ENCODE measurements at regions not wholly inside any gene's neighbourhood (a gene's known extent, or its start where the extent isn't known, plus 50 kb on each side); places are given as distances from the start of the nearest gene placed in this dataset.

- H3K4me3 ChIP-seq (ENCODE audit: low read length) = no peak overlapping the region
- no peak overlapping the region for H3K4ac ChIP-seq (ENCODE audit: low read depth, low read length)
- H2BK5ac ChIP-seq (ENCODE audit: low read length) = no peak overlapping the region
- no peak overlapping the region for H3K23ac ChIP-seq (ENCODE audit: low read length)
- H3K79me1 ChIP-seq (ENCODE audit: low read length) = no peaks in the 10 kb centered on the region
- DNase-seq = no peak
- no peak overlapping the region for H2BK15ac ChIP-seq (replicated peaks; ENCODE audit: low read depth)
- H2BK120ac ChIP-seq (ENCODE audit: low read depth, low read length) = no peak overlapping the region
- no peak overlapping the region for H3K4me2 ChIP-seq (ENCODE audit: low read length)
- H3K79me2 ChIP-seq (ENCODE audit: control insufficient read depth, insufficient read depth, low read length) = no peaks in the 10 kb centered on the region
- no peak overlapping the region for H4K5ac ChIP-seq (ENCODE audit: low read length)
- no peak overlapping the region for H3K9ac ChIP-seq (ENCODE audit: low read length)
- no peak overlapping the region for H3K18ac ChIP-seq (ENCODE audit: low read length)
- no peaks in the 10 kb centered on the region for H3K27me3 ChIP-seq (ENCODE audit: insufficient read depth, low read length, poor library complexity)
- H3K27ac ChIP-seq (ENCODE audit: low read depth, low read length) = no peak overlapping the region
- H3K56ac ChIP-seq (ENCODE audit: low read length) = no peak overlapping the region
- no peaks in the 10 kb centered on the region for H3K4me1 ChIP-seq (ENCODE audit: control insufficient read depth, low read depth, low read length)
- no CpG with 5 or more reads among the region's 3 CpGs for WGBS (ENCODE audit: extremely low coverage, insufficient coverage, low lambda C conversion rate)
- H2AK5ac ChIP-seq (ENCODE audit: low read length) = no peak overlapping the region
- no peaks in the 10 kb centered on the region for H3K36me3 ChIP-seq (ENCODE audit: control insufficient read depth, insufficient read depth, low read length)
- no peak overlapping the region for H4K8ac ChIP-seq (ENCODE audit: low read depth, low read length)
Observed at GRCh38 chr7:86008898-86009297, 634.8 kb upstream of the GRM3 start.

GRCh38 chr7:86006909-86007308, 636.8 kb upstream of the GRM3 start:
- Histone ChIP-seq H4K8ac (ENCODE audit: low read depth, low read length) (no peak overlapping the region), H3K9ac (ENCODE audit: low read length) (no peak overlapping the region)
- no CpG with 5 or more reads among the region's 2 CpGs for whole genome bisulfite sequencing (ENCODE audit: extremely low coverage, insufficient coverage, low lambda C conversion rate)

GRCh38 chr7:86002858-86003257, 640.9 kb upstream of the GRM3 start:
- Histone ChIP-seq H3K36me3 (ENCODE audit: control insufficient read depth, insufficient read depth, low read length) (no peaks in the 10 kb centered on the region), H3K27ac (ENCODE audit: low read depth, low read length) (no peak overlapping the region), H2BK120ac (ENCODE audit: low read depth, low read length) (no peak overlapping the region), H3K4me3 (ENCODE audit: low read length) (no peak overlapping the region), H3K4me2 (ENCODE audit: low read length) (no peak overlapping the region), H2BK15ac (replicated peaks; ENCODE audit: low read depth) (no peak overlapping the region), H3K27me3 (ENCODE audit: insufficient read depth, low read length, poor library complexity) (no peaks in the 10 kb centered on the region), H3K56ac (ENCODE audit: low read length) (no peak overlapping the region), H3K79me2 (ENCODE audit: control insufficient read depth, insufficient read depth, low read length) (no peaks in the 10 kb centered on the region), H3K4me1 (ENCODE audit: control insufficient read depth, low read depth, low read length) (no peaks in the 10 kb centered on the region), H3K23ac (ENCODE audit: low read length) (no peak overlapping the region), H3K18ac (ENCODE audit: low read length) (no peak overlapping the region), H3K9ac (ENCODE audit: low read length) (no peak overlapping the region), H3K79me1 (ENCODE audit: low read length) (no peaks in the 10 kb centered on the region), H2AK5ac (ENCODE audit: low read length) (no peak overlapping the region), H3K4ac (ENCODE audit: low read depth, low read length) (no peak overlapping the region), H4K8ac (ENCODE audit: low read depth, low read length) (no peak overlapping the region), H2BK5ac (ENCODE audit: low read length) (no peak overlapping the region), H4K5ac (ENCODE audit: low read length) (no peak overlapping the region)
- DNase-seq = no peak

More at GRCh38 chr7:86006909-86007308, 636.8 kb upstream of the GRM3 start:
- Histone ChIP-seq H3K56ac (ENCODE audit: low read length) (no peak overlapping the region), H3K27ac (ENCODE audit: low read depth, low read length) (no peak overlapping the region), H3K4me1 (ENCODE audit: control insufficient read depth, low read depth, low read length) (no peaks in the 10 kb centered on the region), H4K5ac (ENCODE audit: low read length) (no peak overlapping the region), H3K23ac (ENCODE audit: low read length) (no peak overlapping the region), H2BK5ac (ENCODE audit: low read length) (no peak overlapping the region), H2BK120ac (ENCODE audit: low read depth, low read length) (no peak overlapping the region), H3K4ac (ENCODE audit: low read depth, low read length) (no peak overlapping the region), H3K79me2 (ENCODE audit: control insufficient read depth, insufficient read depth, low read length) (no peaks in the 10 kb centered on the region), H3K4me2 (ENCODE audit: low read length) (no peak overlapping the region), H3K36me3 (ENCODE audit: control insufficient read depth, insufficient read depth, low read length) (no peaks in the 10 kb centered on the region), H2AK5ac (ENCODE audit: low read length) (no peak overlapping the region), H3K18ac (ENCODE audit: low read length) (no peak overlapping the region), H3K79me1 (ENCODE audit: low read length) (no peaks in the 10 kb centered on the region), H2BK15ac (replicated peaks; ENCODE audit: low read depth) (no peak overlapping the region), H3K27me3 (ENCODE audit: insufficient read depth, low read length, poor library complexity) (no peaks in the 10 kb centered on the region), H3K4me3 (ENCODE audit: low read length) (no peak overlapping the region)
- no peak for DNase-seq

GRCh38 chr7:85997515-85997914, 646.2 kb upstream of the GRM3 start:
- Histone ChIP-seq H3K4me1 (ENCODE audit: control insufficient read depth, low read depth, low read length) (no peaks in the 10 kb centered on the region), H3K4me2 (ENCODE audit: low read length) (no peak overlapping the region), H3K4ac (ENCODE audit: low read depth, low read length) (no peak overlapping the region), H3K27ac (ENCODE audit: low read depth, low read length) (no peak overlapping the region), H3K27me3 (ENCODE audit: insufficient read depth, low read length, poor library complexity) (no peaks in the 10 kb centered on the region), H3K9ac (ENCODE audit: low read length) (no peak overlapping the region), H3K79me1 (ENCODE audit: low read length) (no peaks in the 10 kb centered on the region), H3K23ac (ENCODE audit: low read length) (no peak overlapping the region), H2BK15ac (replicated peaks; ENCODE audit: low read depth) (no peak overlapping the region), H2AK5ac (ENCODE audit: low read length) (no peak overlapping the region), H4K8ac (ENCODE audit: low read depth, low read length) (no peak overlapping the region), H3K79me2 (ENCODE audit: control insufficient read depth, insufficient read depth, low read length) (no peaks in the 10 kb centered on the region), H3K36me3 (ENCODE audit: control insufficient read depth, insufficient read depth, low read length) (no peaks in the 10 kb centered on the region), H2BK5ac (ENCODE audit: low read length) (no peak overlapping the region), H3K4me3 (ENCODE audit: low read length) (no peak overlapping the region), H3K18ac (ENCODE audit: low read length) (no peak overlapping the region), H4K5ac (ENCODE audit: low read length) (no peak overlapping the region), H2BK120ac (ENCODE audit: low read depth, low read length) (no peak overlapping the region), H3K56ac (ENCODE audit: low read length) (no peak overlapping the region)
- DNase-seq = no peak

- Histone ChIP-seq H2AK5ac (ENCODE audit: low read length) (no peak overlapping the region), H3K36me3 (ENCODE audit: control insufficient read depth, insufficient read depth, low read length) (no peaks in the 10 kb centered on the region), H3K23ac (ENCODE audit: low read length) (no peak overlapping the region), H4K5ac (ENCODE audit: low read length) (no peak overlapping the region), H3K56ac (ENCODE audit: low read length) (no peak overlapping the region), H2BK15ac (replicated peaks; ENCODE audit: low read depth) (no peak overlapping the region), H3K9ac (ENCODE audit: low read length) (no peak overlapping the region), H2BK5ac (ENCODE audit: low read length) (no peak overlapping the region), H3K27ac (ENCODE audit: low read depth, low read length) (no peak overlapping the region), H3K79me1 (ENCODE audit: low read length) (no peaks in the 10 kb centered on the region), H3K27me3 (ENCODE audit: insufficient read depth, low read length, poor library complexity) (no peaks in the 10 kb centered on the region), H4K8ac (ENCODE audit: low read depth, low read length) (no peak overlapping the region), H2BK120ac (ENCODE audit: low read depth, low read length) (no peak overlapping the region), H3K4me1 (ENCODE audit: control insufficient read depth, low read depth, low read length) (no peaks in the 10 kb centered on the region), H3K4me2 (ENCODE audit: low read length) (no peak overlapping the region), H3K79me2 (ENCODE audit: control insufficient read depth, insufficient read depth, low read length) (no peaks in the 10 kb centered on the region), H3K18ac (ENCODE audit: low read length) (no peak overlapping the region), H3K4ac (ENCODE audit: low read depth, low read length) (no peak overlapping the region), H3K4me3 (ENCODE audit: low read length) (no peak overlapping the region)
- no CpG with 5 or more reads among the region's 3 CpGs for WGBS (ENCODE audit: extremely low coverage, insufficient coverage, low lambda C conversion rate)
- DNase-seq = no peak
Observed at GRCh38 chr7:85995101-85995500, 648.6 kb upstream of the GRM3 start.

- no peaks in the 10 kb centered on the region for H3K4me1 ChIP-seq (ENCODE audit: control insufficient read depth, low read depth, low read length)
- no peak overlapping the region for H2BK15ac ChIP-seq (replicated peaks; ENCODE audit: low read depth)
- H3K4me2 ChIP-seq (ENCODE audit: low read length) = no peak overlapping the region
- no peak overlapping the region for H3K4me3 ChIP-seq (ENCODE audit: low read length)
- no peak overlapping the region for H4K5ac ChIP-seq (ENCODE audit: low read length)
- no peak overlapping the region for H3K27ac ChIP-seq (ENCODE audit: low read depth, low read length)
- H3K23ac ChIP-seq (ENCODE audit: low read length) = no peak overlapping the region
- no peak overlapping the region for H4K8ac ChIP-seq (ENCODE audit: low read depth, low read length)
- no peaks in the 10 kb centered on the region for H3K27me3 ChIP-seq (ENCODE audit: insufficient read depth, low read length, poor library complexity)
- no peak overlapping the region for H2BK5ac ChIP-seq (ENCODE audit: low read length)
- no peak overlapping the region for H2BK120ac ChIP-seq (ENCODE audit: low read depth, low read length)
- H3K36me3 ChIP-seq (ENCODE audit: control insufficient read depth, insufficient read depth, low read length) = no peaks in the 10 kb centered on the region
- no peak for DNase-seq
- no peak overlapping the region for H3K4ac ChIP-seq (ENCODE audit: low read depth, low read length)
- no peak overlapping the region for H3K56ac ChIP-seq (ENCODE audit: low read length)
- H3K9ac ChIP-seq (ENCODE audit: low read length) = no peak overlapping the region
- no peak overlapping the region for H3K18ac ChIP-seq (ENCODE audit: low read length)
- H3K79me2 ChIP-seq (ENCODE audit: control insufficient read depth, insufficient read depth, low read length) = no peaks in the 10 kb centered on the region
- H2AK5ac ChIP-seq (ENCODE audit: low read length) = no peak overlapping the region
- no CpG with 5 or more reads among the region's 1 CpG for WGBS (ENCODE audit: extremely low coverage, insufficient coverage, low lambda C conversion rate)
- H3K79me1 ChIP-seq (ENCODE audit: low read length) = no peaks in the 10 kb centered on the region
Observed at GRCh38 chr7:85980740-85981139, 663.0 kb upstream of the GRM3 start.
